Endothelial cell of umbilical vein (primary cell): ENCODE measurements at regions not wholly inside any gene's neighbourhood (a gene's known extent, or its start where the extent isn't known, plus 50 kb on each side); places are given as distances from the start of the nearest gene placed in this dataset.

ENCODE experiments used
- POLR2A ChIP-seq: IDR thresholded peaks from 2 replicates; pipeline ENCODE4 v1.6.1; 2012; ENCODE audit warnings: low read depth, mild to moderate bottlenecking, control low read depth, low read length
- POLR2AphosphoS5 ChIP-seq: IDR thresholded peaks from 2 replicates; pipeline ENCODE4 v1.6.1; 2012; ENCODE audit warnings: low read depth, mild to moderate bottlenecking, control low read depth, low read length, moderate library complexity; ENCODE audit not compliant: insufficient read depth

GRCh38 chrX:781224-782204 is 150.9 kb downstream of the SHOX start:
- TF ChIP-seq POLR2A (no peak), POLR2AphosphoS5 (no peak)
